HG03060 (cell line): ENCODE measurements at regions not wholly inside any gene's neighbourhood (a gene's known extent, or its start where the extent isn't known, plus 50 kb on each side); places are given as distances from the start of the nearest gene placed in this dataset.

Source experiments
- ATAC-seq: cut with Tn5 transposase; IDR thresholded peaks from one replicate; pipeline ENCODE4 v1.9.1; 2021; ENCODE audit warnings: low read depth, moderate number of reproducible peaks; ENCODE audit not compliant: unreplicated experiment

DNA sequence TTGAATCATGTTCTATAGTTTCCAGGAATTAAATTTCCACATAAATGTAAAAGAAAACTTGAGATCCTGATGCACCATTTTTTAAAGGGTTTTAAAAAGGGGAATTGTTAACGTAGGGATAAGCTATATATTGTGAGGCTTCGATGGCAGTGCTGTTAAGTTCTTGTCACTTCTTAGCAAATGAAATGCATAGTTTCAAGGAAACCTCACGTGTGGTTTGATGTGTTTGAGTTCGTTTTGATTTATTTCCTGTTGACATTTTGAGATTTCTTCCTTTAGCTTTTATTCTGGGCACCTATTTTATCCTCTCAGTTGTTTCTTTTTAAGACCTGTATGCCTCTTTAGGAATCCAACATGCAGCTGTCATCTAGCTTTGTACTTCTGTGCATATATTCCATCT is 301.0 kb downstream of the DOCK8 start:
- ATAC-seq = no peak

DNA sequence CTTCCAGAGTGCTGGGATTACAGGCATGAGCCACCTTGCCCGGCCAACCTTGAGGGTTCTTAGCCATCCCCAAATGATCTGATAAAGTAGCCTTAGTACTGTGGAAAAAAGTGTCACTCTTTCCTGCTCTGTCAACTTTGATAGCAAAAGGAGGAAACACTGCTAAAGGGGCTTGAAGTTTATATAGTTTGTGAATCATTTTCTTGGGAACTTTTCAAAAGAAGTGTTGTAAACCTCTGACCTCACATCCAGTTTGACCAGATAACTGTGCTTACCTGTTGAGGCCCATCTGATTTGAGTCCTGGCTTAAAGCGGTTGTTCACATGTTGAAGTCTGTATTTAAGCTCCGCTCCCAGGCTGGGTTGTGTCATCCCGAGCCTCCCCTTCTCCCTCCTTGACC is 303.3 kb downstream of the DOCK8 start:
- ATAC-seq = no peak

DNA sequence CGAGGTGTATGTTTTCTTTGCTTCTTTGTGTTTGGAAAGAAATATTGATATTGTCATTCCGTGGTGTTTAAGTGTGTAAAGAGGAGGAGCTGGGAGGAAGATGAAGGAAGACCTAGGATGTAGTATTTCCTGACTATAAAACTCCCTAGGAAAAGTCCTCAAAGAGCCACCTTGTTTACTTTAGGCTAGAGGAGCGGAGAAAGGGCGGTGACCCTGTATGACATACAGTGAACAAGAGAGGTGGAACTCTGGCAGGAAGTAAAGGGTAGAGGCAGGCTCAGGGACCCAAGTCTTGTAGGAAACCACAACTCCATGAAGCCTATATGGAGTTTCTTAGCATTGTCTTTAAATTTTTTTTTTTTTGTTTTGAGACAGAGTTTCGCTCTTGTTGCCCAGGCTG is 303.9 kb downstream of the DOCK8 start:
- no peak for ATAC-seq

DNA sequence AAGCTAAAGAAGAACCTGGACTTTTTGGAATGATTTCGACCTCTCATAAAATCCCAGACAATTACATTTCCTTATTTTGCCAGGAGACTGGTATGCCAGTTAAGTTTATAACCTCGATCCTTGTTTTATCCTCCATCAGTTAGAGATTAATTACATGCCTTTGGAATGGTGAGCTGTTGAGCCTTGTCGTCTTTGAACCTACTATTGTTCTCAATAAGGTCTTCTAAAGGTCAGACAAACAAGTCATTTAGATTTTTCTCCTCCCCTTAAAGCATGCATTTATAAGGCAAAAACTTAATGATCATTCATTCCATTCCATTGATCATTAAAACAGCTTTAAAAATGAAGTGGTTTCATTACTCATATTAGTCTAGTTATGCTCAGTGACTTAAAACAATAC is 304.9 kb downstream of the DOCK8 start:
- no peak for ATAC-seq

DNA sequence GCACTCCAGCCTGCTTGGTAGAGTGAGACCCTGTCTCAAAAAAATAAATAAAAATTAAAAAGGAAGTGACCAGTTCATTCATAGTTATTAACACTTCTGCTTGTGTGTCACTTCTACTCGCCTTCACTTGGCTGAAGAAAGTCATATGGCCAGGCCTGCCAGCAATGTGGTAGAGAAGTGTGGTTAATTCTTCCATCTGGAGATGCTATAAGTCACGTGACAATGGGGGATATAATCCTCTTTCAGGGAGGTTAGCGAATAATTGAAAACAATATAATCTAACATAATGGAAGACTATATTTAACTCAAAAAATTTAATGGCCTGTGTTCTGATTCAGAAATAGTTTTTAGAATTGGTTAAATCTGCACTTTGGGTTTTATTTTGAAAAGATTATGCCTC is 305.6 kb downstream of the DOCK8 start:
- no peak for ATAC-seq

DNA sequence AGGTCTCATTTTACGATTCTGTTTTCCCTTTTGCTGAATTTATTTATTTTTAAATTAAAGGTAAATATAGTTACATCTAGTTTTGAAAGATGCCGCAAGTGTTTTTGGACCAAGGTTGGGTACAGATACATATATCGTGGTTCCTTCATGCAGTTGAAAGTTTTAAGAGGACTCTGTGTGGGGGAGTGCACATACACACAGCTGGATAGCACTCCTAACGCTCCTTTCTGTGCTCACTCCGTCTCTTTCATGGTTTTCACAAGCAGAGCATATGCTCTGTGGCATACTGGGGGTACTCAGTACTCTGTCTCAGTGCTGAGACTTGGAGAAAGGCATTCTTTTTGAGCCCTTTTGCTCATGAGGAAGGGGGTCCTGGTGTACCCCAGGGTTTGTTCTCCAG is 307.5 kb downstream of the DOCK8 start:
- no peak for ATAC-seq

GRCh38 chr9:522658-523057 is 308.0 kb downstream of the DOCK8 start:
- no peak for ATAC-seq

DNA sequence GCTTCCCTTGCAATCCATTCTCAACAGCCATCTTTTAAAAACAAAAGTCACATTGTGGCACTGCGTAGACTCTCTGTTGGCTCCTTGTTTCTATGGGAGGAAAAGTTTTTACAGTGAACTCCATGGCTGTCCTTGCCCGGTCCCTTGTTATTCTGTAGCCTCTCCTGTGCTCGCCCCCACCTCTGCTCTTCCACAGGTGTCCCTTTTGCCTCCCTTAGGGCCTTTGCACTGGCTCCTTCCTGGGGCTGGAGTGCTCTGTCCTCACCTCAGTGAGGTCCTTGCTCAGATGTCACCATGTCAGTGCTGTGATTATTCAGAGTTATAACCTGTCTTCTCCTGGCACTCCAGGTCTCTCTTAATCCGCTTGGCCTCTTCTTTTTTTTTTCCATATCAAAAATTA is 308.8 kb downstream of the DOCK8 start:
- no peak for ATAC-seq

GRCh38 chr9:524008-524407 is 309.3 kb downstream of the DOCK8 start:
- no peak for ATAC-seq

- ATAC-seq = peak; percentile 78
Measured at GRCh38 chr9:526904-527591, 312.4 kb downstream of the DOCK8 start.

DNA sequence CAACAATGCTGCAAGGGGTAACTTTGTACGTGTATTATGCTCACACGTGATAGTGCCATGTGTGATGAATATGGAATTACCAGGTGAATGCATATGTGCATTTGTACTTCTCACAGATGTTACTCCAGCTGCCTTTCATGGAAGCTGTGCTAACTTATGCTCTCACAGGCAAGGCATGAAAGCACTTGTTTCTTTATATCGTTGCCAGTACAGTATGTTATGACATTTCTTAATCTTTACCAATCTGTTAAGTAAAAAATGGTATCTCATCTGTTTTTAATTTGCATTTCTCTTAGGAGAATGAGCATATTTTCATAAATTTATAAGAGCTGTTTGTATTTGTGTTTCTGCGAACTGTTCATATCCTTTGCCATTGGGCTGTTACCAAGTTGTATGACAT is 311.8 kb upstream of the DMRT1 start:
- ATAC-seq = no peak

- no peak for ATAC-seq
Measured at GRCh38 chr9:530681-531080, 310.8 kb upstream of the DMRT1 start.

- ATAC-seq = no peak
Measured at GRCh38 chr9:532707-533106, 308.8 kb upstream of the DMRT1 start.

DNA sequence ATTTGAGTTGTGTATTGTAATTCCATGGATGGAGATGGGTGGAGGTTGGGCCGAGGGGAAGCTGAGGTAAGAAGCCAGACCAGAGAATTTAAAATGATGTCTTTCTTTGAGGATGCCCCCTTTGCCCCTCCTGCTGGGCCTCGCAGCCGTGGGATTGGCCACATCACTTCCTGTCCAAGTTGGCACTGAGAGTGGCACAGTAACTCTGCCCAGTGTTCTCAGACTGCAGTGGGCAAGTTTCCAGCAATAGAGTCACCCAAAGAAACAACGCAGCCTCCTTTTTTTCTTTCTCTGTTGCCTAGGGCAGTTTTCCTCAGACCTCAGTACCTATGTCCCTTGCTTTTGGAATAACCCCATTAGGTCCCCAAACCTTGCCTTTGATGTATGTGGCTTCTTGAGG is 306.6 kb upstream of the DMRT1 start:
- ATAC-seq = no peak

DNA sequence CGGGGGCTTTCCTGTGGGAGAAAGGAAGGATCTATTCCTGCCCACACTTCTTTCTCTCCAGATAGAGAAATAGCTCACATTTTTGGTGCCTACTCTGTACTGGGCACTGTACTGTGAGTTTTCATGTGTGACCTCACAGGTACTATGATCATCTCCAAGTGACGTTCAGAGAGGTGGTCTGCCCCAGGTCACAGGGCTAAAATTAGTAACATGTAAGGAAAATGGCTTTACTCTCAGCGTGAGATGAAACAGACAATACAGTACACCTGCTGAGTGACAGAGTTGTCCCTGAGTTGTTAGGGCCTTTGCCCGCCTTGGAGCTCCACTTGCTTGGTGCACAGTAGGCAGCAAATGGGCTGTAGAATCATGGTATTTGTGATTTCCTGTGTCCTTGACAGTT is 306.1 kb upstream of the DMRT1 start:
- ATAC-seq = no peak

DNA sequence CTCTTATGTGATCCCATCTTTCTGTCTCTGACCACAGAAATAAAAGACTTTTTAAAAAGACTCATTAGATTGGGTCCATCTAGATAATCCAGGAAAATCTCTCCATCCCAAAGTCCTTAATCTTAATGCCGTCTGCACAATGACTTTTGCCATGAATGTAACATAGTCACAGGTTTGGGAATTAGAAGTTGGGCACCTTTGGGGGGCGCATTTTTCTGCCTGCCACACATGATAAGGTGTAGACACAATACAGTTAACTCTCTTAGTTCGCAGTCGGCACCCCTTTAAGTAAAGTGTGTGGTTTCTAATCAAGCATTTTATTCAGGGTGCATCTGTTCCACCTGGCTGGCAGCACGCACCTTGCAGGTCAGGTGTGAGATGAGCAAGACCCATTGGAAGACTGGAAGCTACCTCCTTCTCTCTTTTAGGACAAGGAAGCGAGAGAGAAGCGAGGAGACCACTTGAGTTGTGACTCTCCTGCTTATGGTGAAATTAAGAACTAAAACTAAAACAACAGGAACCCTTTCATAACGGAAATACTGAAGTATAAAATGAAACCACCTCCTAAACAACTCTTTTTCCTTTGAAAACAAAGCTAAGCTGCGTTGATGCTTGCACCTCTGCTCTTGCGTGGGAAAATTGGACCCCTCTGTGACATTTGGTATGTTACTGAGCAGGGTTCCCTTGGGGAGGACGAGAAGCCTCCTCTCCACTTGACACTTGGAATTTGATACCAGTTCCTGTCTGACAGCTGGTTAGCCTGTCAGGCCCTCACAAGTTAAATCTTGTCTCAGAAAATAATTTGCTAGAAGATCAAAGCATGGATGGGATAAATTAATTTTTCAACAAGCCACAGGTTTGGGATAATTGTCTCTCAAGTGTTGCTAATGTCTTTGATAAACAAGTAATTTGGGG is 304.6 kb upstream of the DMRT1 start:
- no peak for ATAC-seq

GRCh38 chr9:543478-543877 is 298.0 kb upstream of the DMRT1 start:
- ATAC-seq = no peak

DNA sequence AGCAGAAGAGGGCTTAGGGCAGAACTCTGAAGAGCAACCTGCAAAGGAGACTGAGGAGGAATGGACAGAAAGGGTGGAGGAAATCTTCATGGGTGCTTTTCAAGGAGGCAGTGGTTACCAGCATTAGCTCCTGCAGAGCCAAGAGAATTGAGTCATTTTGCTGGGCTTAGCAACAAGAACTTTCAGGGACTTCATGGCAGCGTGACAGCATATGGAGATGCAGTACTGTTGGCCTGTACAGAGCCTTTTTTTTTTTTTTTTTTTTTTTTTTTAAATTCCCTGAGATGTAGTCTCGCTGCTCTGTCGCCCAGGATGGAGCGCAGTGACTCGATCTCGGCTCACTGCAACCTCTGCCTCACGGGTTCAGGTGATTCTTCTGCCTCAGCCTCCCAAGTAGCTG is 296.0 kb upstream of the DMRT1 start:
- no peak for ATAC-seq

- no peak for ATAC-seq
Measured at GRCh38 chr9:546235-546634, 295.3 kb upstream of the DMRT1 start.

GRCh38 chr9:546797-547223 is 294.7 kb upstream of the DMRT1 start:
- no peak for ATAC-seq

- no peak for ATAC-seq
Measured at GRCh38 chr9:547314-547713, 294.2 kb upstream of the DMRT1 start.

GRCh38 chr9:549455-549997 is 292.0 kb upstream of the DMRT1 start:
- no peak for ATAC-seq
